ENCODE measurements at regions not wholly inside any gene's neighbourhood (a gene's known extent, or its start where the extent isn't known, plus 50 kb on each side); places are given as distances from the start of the nearest gene placed in this dataset.

GRCh38 chr2:120547662-120548061, 188.0 kb upstream of the GLI2 start:
- DNase-seq: no peak
- in situ Hi-C loops (cut with HindIII; ENCODE audit: low pct_ligation_motif_present, low pct_unique_long_range_greater_than_20kb, low sequenced_read_pairs): no loop called here

- DNase-seq: no peak
- in situ Hi-C loops (cut with HindIII; ENCODE audit: low pct_ligation_motif_present, low pct_unique_long_range_greater_than_20kb, low sequenced_read_pairs): no loop called here
These were observed 186.8 kb upstream of the GLI2 start for GRCh38 chr2:120548627-120549608.

DNA sequence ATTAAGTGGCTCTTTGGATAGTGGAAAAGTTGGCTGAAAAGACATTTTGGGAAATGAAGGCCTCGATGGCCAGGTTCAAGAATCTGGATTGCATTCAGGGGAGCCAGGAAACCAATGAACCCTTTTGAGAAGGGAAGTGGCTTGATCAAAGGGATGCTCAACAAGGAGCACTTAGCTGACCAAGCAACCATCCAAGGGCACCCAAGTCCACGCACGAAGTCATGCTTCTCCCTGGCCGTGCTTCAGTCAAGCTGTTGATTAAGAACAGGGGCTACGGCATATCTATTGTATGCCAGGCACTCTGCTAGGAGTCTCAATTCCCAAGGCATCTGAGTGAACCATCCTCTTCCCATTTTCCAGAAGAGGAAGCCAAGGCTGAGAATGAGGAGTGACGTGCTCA, 185.8 kb upstream of the GLI2 start:
- DNase-seq: no peak
- in situ Hi-C loops (cut with HindIII; ENCODE audit: low pct_ligation_motif_present, low pct_unique_long_range_greater_than_20kb, low sequenced_read_pairs): no loop called here

GRCh38 chr2:120550282-120550681, 185.4 kb upstream of the GLI2 start:
- in situ Hi-C loops (cut with HindIII; ENCODE audit: low pct_ligation_motif_present, low pct_unique_long_range_greater_than_20kb, low sequenced_read_pairs): no loop called here
- no peak for DNase-seq

DNA sequence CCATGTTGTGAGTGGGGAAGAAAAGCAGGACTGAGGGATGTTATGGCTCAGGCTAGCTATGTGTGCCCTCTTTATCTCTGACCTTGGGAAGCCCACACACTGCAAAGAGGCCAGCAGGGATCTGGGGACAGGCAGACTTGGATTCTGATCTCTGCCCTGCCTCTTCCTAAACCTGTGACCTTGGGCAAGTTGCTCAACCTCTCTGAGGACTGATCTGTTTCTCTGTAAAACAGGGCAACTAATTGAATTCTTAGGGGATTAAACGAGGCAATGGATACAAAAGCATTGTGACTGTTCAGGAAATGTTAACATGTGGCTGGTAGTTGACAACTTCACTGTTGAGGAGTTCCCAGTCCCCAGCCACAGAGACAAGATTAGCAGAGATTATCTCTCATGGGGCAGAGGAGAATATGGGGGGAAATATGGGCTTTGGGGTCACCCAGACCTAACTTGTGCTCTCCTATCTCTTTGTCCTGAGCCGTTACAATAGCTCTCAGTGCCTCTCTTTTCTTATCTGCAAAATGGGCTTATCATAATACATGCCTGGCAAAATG, 184.7 kb upstream of the GLI2 start:
- no peak for DNase-seq
- in situ Hi-C loops (cut with HindIII; ENCODE audit: low pct_ligation_motif_present, low pct_unique_long_range_greater_than_20kb, low sequenced_read_pairs): no loop called here

- no peak for DNase-seq
- in situ Hi-C loops (cut with HindIII; ENCODE audit: low pct_ligation_motif_present, low pct_unique_long_range_greater_than_20kb, low sequenced_read_pairs): no loop called here
These were observed 184.1 kb upstream of the GLI2 start for GRCh38 chr2:120551522-120551921.

DNA sequence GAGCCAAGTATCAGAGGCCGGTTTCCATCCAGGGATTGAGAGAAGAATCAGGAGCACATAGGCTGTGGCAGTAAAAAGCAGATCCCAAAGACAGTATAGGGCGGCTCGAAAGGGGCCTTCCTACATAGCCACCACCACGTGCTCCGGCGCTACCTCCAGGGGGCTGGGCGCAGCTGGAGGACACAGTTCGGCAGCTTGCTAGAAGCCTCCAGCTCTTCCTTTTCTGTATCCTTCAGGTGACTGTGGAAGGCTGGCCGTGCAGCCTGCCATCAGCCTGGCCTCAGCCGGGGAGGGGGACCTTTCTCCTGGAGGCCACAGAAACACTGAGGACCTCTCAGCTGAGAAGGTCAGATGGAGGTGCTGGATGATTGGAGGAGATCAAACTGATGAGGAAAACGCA, 183.6 kb upstream of the GLI2 start:
- in situ Hi-C loops (cut with HindIII; ENCODE audit: low pct_ligation_motif_present, low pct_unique_long_range_greater_than_20kb, low sequenced_read_pairs): no loop called here
- no peak for DNase-seq

DNA sequence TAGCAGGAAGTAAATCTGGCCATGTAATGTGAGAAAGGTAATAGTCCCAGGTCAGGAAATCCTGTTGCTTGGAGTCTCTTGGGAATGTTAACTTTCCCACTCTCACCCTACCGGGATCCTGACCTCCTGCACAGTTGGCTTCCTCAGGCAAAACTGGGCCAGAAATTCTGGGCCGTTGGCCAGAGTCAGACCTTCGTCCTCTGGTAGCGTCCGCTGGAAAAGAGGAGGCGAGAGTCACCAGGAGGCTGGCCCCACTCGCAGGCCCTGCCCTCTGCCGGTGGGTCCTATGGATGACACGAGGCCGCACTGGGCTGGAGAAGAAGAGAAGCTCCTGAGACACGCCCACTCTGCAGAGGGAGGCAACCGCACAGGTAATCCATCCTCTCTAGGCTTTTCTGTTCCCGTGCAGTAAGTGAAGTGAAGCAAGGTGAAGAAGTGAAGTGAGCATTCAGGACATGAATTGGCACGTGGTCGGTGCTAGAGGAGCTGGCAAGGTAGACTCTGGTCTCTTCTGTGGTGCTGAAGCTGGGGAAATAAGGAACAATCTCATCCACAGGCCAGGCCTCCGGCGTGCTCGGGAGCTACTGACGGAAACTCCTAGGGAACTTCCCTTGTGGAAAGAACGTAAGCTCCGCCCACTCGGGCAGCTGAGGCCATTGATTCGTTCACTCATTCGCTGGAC, 182.7 kb upstream of the GLI2 start:
- peak; percentile 79 for DNase-seq
- in situ Hi-C loops (cut with HindIII; ENCODE audit: low pct_ligation_motif_present, low pct_unique_long_range_greater_than_20kb, low sequenced_read_pairs): no loop called here

GRCh38 chr2:120554625-120555032, 181.0 kb upstream of the GLI2 start:
- in situ Hi-C loops (cut with HindIII; ENCODE audit: low pct_ligation_motif_present, low pct_unique_long_range_greater_than_20kb, low sequenced_read_pairs): no loop called here
- no peak for DNase-seq

DNA sequence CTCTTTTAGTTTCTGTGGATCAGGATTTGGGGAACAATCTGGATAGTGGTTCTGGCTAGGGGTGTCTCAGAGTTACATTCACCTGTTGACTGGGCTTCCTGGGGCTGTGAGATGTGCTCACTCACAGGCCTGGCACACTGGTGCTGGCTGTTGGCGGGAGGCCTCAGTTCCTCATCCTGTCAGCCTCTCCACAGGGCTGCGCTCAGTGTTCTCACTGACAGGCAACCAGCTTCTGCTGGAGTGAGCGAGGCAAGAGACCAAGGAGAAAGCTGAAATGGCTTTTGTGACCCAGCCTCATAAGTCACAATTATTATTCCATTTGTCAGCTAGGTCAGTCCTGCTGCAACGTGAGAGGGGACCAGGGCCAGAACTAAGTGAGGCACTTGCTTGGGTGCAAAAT, 180.6 kb upstream of the GLI2 start:
- in situ Hi-C loops (cut with HindIII; ENCODE audit: low pct_ligation_motif_present, low pct_unique_long_range_greater_than_20kb, low sequenced_read_pairs): no loop called here

GRCh38 chr2:120556911-120557310, 178.8 kb upstream of the GLI2 start:
- DNase-seq: no peak

More for the DNA sequence above, 180.6 kb upstream of the GLI2 start:
- DNase-seq: no peak

DNA sequence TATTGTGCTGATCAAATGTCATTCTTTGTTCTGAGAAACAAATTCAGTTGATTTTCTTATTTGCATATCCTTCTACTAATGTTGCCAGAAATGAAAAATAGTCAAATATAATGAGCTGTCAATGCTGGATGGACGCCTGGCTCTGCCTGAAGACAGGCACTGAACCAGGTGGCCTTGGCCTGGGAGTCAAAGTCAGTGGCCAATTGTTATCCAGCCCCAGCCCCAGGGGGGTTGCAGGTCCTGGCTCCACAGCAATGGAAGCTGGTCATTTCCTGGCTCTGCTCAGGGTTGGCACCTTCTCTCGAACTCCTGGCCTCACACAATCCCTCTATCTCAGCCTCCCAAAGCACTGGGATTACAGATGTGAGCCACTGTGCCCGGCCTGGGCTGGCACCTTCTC, 176.8 kb upstream of the GLI2 start:
- DNase-seq: no peak
- in situ Hi-C loops (cut with HindIII; ENCODE audit: low pct_ligation_motif_present, low pct_unique_long_range_greater_than_20kb, low sequenced_read_pairs): no loop called here

More at GRCh38 chr2:120556911-120557310, 178.8 kb upstream of the GLI2 start:
- in situ Hi-C loops (cut with HindIII; ENCODE audit: low pct_ligation_motif_present, low pct_unique_long_range_greater_than_20kb, low sequenced_read_pairs): no loop called here

DNA sequence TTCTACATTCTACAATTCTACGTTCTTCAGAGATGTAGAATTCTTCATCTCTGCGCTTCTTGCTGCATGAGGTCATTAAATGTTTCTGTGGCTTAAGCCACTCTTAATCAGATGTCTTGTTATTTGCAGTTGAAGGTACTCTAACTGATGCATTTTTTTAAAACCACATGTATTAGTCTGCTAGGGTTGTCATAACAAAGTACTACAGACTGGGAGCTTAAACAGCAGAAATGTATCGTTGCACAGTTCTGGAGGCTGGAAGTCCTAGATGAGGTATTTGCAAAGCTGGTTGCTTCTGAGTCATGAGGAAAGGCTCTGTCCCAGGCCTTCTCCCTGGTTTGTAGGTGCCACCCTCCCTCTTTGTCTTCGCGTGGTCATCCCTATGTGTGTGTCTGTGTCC, 176.3 kb upstream of the GLI2 start:
- no peak for DNase-seq
- in situ Hi-C loops (cut with HindIII; ENCODE audit: low pct_ligation_motif_present, low pct_unique_long_range_greater_than_20kb, low sequenced_read_pairs): no loop called here

DNA sequence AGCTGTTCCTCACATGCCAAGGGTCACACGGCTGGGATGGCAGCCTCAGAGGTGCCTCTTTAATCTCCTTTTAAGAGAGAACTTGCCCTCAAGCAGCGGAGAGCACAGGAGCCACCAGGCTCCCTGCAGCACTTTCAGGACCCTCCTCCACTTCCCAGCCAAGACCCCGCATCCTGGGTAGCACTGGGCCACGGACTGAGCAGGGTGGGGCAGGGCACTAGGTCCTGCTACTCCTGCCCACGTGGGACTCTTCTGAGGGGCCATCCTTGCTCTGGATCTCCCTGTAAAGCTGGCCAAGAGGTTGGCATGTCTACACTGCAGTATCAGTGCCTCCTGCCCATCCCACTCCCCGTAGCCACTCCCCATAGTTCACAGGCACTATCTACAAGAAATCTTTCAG, 175.3 kb upstream of the GLI2 start:
- DNase-seq: no peak
- in situ Hi-C loops (cut with HindIII; ENCODE audit: low pct_ligation_motif_present, low pct_unique_long_range_greater_than_20kb, low sequenced_read_pairs): no loop called here

DNA sequence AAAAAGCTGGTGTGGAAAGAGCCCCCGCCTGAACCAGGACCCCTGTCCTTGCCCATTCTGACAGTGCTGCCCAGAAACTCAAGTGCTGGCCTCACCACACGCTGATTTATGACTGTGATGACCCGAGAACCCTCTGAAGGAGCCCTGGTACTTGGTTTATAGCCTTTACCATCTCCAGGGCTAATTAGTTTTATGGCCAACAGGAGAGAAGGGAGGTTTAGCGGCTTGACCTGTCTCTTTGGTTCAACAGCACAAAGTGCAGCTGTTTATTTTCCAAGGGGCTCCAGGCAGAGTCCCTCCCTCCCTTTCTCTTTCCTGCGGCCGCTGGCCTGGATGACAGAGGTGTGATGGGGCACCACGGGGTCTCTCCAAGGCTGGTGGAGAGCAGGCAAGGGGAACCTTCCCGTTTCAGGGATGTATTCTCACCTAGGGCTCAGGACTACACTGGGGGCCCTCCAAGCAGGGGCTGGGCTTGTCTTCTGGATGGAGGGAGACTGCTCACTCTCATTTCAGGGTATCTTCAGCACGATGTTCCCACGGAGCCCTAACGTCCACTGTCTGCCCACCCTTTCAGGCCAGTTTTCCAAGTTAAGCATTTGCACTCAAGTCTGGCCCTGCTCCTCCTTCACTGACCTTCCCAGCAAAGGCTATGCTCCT, 174.2 kb upstream of the GLI2 start:
- in situ Hi-C loops (cut with HindIII; ENCODE audit: low pct_ligation_motif_present, low pct_unique_long_range_greater_than_20kb, low sequenced_read_pairs): no loop called here

GRCh38 chr2:120562218-120563005, 173.3 kb upstream of the GLI2 start:
- in situ Hi-C loops (cut with HindIII; ENCODE audit: low pct_ligation_motif_present, low pct_unique_long_range_greater_than_20kb, low sequenced_read_pairs): no loop called here
- DNase-seq: no peak

More for the DNA sequence above, 174.2 kb upstream of the GLI2 start:
- no peak for DNase-seq

- no peak for DNase-seq
- in situ Hi-C loops (cut with HindIII; ENCODE audit: low pct_ligation_motif_present, low pct_unique_long_range_greater_than_20kb, low sequenced_read_pairs): no loop called here
These were observed 172.1 kb upstream of the GLI2 start for GRCh38 chr2:120563616-120564015.
